ENCODE measurements at regions not wholly inside any gene's neighbourhood (a gene's known extent, or its start where the extent isn't known, plus 50 kb on each side); places are given as distances from the start of the nearest gene placed in this dataset.

DNA sequence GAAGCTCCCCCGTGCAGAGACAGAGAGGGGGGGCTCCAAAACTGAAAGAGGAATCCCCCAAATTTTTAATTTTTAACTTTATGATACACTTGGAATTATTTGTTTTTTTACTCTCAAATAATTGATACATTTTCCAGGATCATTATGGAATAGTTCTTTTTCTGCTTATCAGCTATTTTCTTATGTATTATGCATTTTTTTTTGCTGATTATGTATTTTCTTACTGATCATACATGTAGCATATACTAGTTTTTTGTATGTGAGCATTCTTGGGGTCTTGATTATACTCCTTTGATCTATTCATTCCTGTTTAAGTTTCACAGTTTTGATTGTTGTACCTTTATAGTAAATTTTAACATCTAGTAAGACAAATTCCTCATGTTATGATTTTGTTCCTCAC lies 55.5 kb upstream of the LDHB start:
- no peaks in the 10 kb centered on the region for H4K20me1 ChIP-seq (ENCODE audit: insufficient read depth)
- 67 to 79% methylated on average over 1 of the region's 1 CpG for WGBS, 2 experiments (ENCODE audit: low coverage in 1 of 2, low lambda C conversion rate in 2 of 2, missing lambda C conversion rate in 2 of 2)

DNA sequence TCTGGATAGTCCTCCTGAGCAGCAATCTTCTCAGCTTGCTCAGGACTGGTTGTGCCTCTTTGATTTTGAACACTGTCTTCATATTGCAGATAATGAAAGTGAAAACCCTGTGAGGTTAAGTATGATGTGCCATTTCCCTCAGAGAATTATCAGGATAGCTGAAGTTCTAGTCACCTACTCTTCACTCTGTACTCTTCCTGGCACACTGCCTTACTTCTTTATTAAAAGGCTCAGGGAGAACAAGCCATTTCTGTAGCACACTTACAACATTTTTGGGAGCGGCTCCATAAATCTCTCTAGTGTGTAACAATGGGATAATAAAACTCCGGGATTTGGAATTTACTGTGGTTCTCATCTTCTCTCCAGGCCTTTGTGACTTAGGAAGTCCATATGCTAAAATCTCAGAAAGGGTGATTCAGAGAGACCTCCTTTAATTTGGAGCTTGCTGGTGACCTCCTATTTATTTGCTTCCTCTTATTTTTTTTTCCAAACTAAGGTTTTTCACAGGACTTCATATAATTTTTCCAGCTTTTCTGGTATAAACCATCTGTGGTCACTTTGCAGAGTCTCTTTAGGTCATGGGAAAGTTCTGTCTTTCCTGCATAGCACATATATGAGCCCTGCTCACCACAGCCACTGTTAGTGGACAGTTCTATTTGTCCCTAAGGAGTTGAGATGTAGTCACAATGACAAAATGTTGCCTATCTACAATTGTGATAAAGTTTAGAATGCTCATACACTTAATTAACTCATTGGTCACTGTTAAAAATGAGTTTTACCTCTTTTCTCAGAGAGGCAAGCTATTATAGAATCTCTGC lies 53.5 kb upstream of the LDHB start:
- Histone ChIP-seq H3K27ac (peak overlapping the region; percentile 30; the same call in 1 of the 2 replicates), H3K9me2 (ENCODE audit: insufficient read depth) (no peaks in the 10 kb centered on the region), H3K4me3 (no peak overlapping the region), H3K4me2 (ENCODE audit: unreplicated experiment) (peak overlapping the region; percentile 63), H3K27me3 (replicated peaks; ENCODE audit: insufficient read depth) (no peaks in the 10 kb centered on the region), H3K36me3 (ENCODE audit: low read depth) (no peaks in the 10 kb centered on the region), H4K20me1 (ENCODE audit: insufficient read depth) (no peaks in the 10 kb centered on the region), H3K79me2 (ENCODE audit: insufficient read depth) (no peaks in the 10 kb centered on the region), H3K9ac (peak overlapping the region; percentile 22; the same call in 1 of the 2 replicates), H3K4me1 (ENCODE audit: insufficient read depth) (peaks cover 18% of the 10 kb centered on the region), H3K9me3 (ENCODE audit: low read depth) (no peaks in the 10 kb centered on the region), H3F3A (ENCODE audit: insufficient read depth) (0 out of 2 replicates have a peak, but pooled peaks cover 7% of the 10 kb centered on the region), H2AFZ (peak overlapping the region; percentile 68)
- WGBS, 2 experiments (ENCODE audit: low coverage in 1 of 2, low lambda C conversion rate in 2 of 2, missing lambda C conversion rate in 2 of 2), result 28 to 40% methylated on average over 2 of the region's 2 CpGs
- in situ Hi-C loops (cut with MboI), result no loop called here
- TF ChIP-seq EZH2 (IDR thresholded peaks at IDR 0.05; ENCODE audit: insufficient read depth, poor library complexity, severe bottlenecking), result no peak
- TF ChIP-seq EZH2phosphoT487 (IDR thresholded peaks at IDR 0.05; ENCODE audit: insufficient read depth, low read depth), result no peak
- DNase-seq, result peak; percentile 79

More for the DNA sequence above, 55.5 kb upstream of the LDHB start:
- TF ChIP-seq EZH2phosphoT487 (IDR thresholded peaks at IDR 0.05; ENCODE audit: insufficient read depth, low read depth) (no peak), EZH2 (IDR thresholded peaks at IDR 0.05; ENCODE audit: insufficient read depth, poor library complexity, severe bottlenecking) (no peak)
- Histone ChIP-seq H3K9ac (no peak overlapping the region), H3F3A (ENCODE audit: insufficient read depth) (0 out of 2 replicates have a peak, but pooled peaks cover 7% of the 10 kb centered on the region), H3K4me2 (ENCODE audit: unreplicated experiment) (no peak overlapping the region), H2AFZ (no peak overlapping the region), H3K79me2 (ENCODE audit: insufficient read depth) (no peaks in the 10 kb centered on the region), H3K27me3 (replicated peaks; ENCODE audit: insufficient read depth) (no peaks in the 10 kb centered on the region), H3K9me3 (ENCODE audit: low read depth) (no peaks in the 10 kb centered on the region), H3K4me1 (ENCODE audit: insufficient read depth) (peaks cover 18% of the 10 kb centered on the region), H3K36me3 (ENCODE audit: low read depth) (no peaks in the 10 kb centered on the region), H3K4me3 (no peak overlapping the region), H3K9me2 (ENCODE audit: insufficient read depth) (no peaks in the 10 kb centered on the region), H3K27ac (no peak overlapping the region)
- DNase-seq, result no peak
- in situ Hi-C loops (cut with MboI), result no loop called here
